CD14-positive monocyte (primary cell): ENCODE measurements at regions not wholly inside any gene's neighbourhood (a gene's known extent, or its start where the extent isn't known, plus 50 kb on each side); places are given as distances from the start of the nearest gene placed in this dataset.

ENCODE experiments used
- DNase-seq, 3 donors: peaks; one replicate each; pipeline ENCODE4 v3.0.0-alpha.2; 2011 to 2022
- H2AFZ ChIP-seq: 2 replicates; pipeline ENCODE4 v1.6.0; 2012; ENCODE audit warnings: mild to moderate bottlenecking, low read depth, low read length, inconsistent platforms; ENCODE audit not compliant: insufficient read depth, poor library complexity, severe bottlenecking
- H3K27ac ChIP-seq, 2 donors: 1 replicate in 1 of 2; 2 replicates in 1 of 2; pipeline ENCODE4 v1.5.1; 2012 to 2013; ENCODE audit warnings: low read length in 2 of 2, control low read depth in 1 of 2, inconsistent platforms in 1 of 2, low read depth in 1 of 2, mild to moderate bottlenecking in 1 of 2
- H3K27me3 ChIP-seq, 2 donors: one replicate each; pipeline versions ENCODE4 v1.6.0 to v1.6.1; 2011 to 2013; ENCODE audit warnings: low read length in 2 of 2; ENCODE audit not compliant: control insufficient read depth in 2 of 2, insufficient read depth in 2 of 2
- H3K36me3 ChIP-seq, 2 donors: replicated peaks in 1 of 2; 1 replicate in 1 of 2; 2 replicates in 1 of 2; pipeline versions ENCODE4 v1.5.1 to v1.6.1; 2012 to 2013; ENCODE audit warnings: low read length in 2 of 2, control low read depth in 1 of 2, inconsistent platforms in 1 of 2, mild to moderate bottlenecking in 1 of 2; ENCODE audit not compliant: insufficient read depth in 2 of 2, control insufficient read depth in 1 of 2
- H3K4me1 ChIP-seq, 2 donors: 1 replicate in 1 of 2; 2 replicates in 1 of 2; pipeline versions ENCODE4 v1.5.1 to v1.6.1; 2012 to 2013; ENCODE audit warnings: low read length in 2 of 2, control low read depth in 1 of 2, inconsistent platforms in 1 of 2, mild to moderate bottlenecking in 1 of 2, moderate library complexity in 1 of 2; ENCODE audit not compliant: insufficient read depth in 2 of 2, control insufficient read depth in 1 of 2
- H3K4me2 ChIP-seq: replicated peaks from 2 replicates; pipeline ENCODE3; 2012; ENCODE audit warnings: low read length, moderate library complexity, mild to moderate bottlenecking; ENCODE audit not compliant: poor library complexity, severe bottlenecking; ENCODE audit errors: extremely low read depth
- H3K4me3 ChIP-seq, 3 experiments: fragments of 200-600 bp in 1 of 3; sonication (generic) in 1 of 3; replicated peaks in 1 of 3; 1 replicate in 2 of 3; 2 replicates in 1 of 3; pipeline ENCODE4 v1.5.1; 2011 to 2013; ENCODE audit warnings: low read length in 3 of 3, mild to moderate bottlenecking in 3 of 3, control low read depth in 2 of 3, low read depth in 2 of 3, inconsistent platforms in 1 of 3, moderate library complexity in 1 of 3
- H3K79me2 ChIP-seq: 2 replicates; pipeline ENCODE4 v1.6.0; 2012; ENCODE audit warnings: mild to moderate bottlenecking, control low read depth, inconsistent platforms, low read length, moderate library complexity; ENCODE audit not compliant: insufficient read depth
- H3K9ac ChIP-seq: 2 replicates; pipeline ENCODE4 v1.6.0; 2017; ENCODE audit warnings: low read length, mild to moderate bottlenecking; ENCODE audit not compliant: insufficient read depth, poor library complexity, severe bottlenecking
- H3K9me3 ChIP-seq, 2 donors: replicated peaks in 1 of 2; 1 replicate in 1 of 2; 2 replicates in 1 of 2; pipeline versions ENCODE4 v1.5.1 to v1.6.1; 2012 to 2013; ENCODE audit warnings: low read length in 2 of 2, control low read depth in 1 of 2; ENCODE audit not compliant: control insufficient read depth in 1 of 2, insufficient read depth in 1 of 2
- H4K20me1 ChIP-seq: 2 replicates; pipeline ENCODE4 v1.6.0; 2012; ENCODE audit warnings: mild to moderate bottlenecking, low read length, control low read depth, moderate library complexity; ENCODE audit not compliant: insufficient read depth
- H3K27ac Mint-ChIP-seq, 7 donors: one replicate each; pipeline ENCODE4 v1.8.0; 2020; ENCODE audit warnings: mild to moderate bottlenecking in 7 of 7, mixed read lengths in 7 of 7, moderate library complexity in 6 of 7, inconsistent platforms in 2 of 7
- H3K27me3 Mint-ChIP-seq, 3 donors: one replicate each; pipeline ENCODE4 v1.8.0; 2021 to 2022; ENCODE audit warnings: low read depth in 3 of 3, mild to moderate bottlenecking in 3 of 3, mixed read lengths in 3 of 3, moderate library complexity in 3 of 3, inconsistent platforms in 1 of 3
- H3K36me3 Mint-ChIP-seq, 2 donors: one replicate each; pipeline ENCODE4 v1.8.0; 2020; ENCODE audit warnings: mixed read lengths in 2 of 2, inconsistent platforms in 1 of 2, mild to moderate bottlenecking in 1 of 2
- H3K4me1 Mint-ChIP-seq: one replicate; pipeline ENCODE4 v1.8.0; 2020; ENCODE audit warnings: mild to moderate bottlenecking, mixed read lengths
- H3K4me3 Mint-ChIP-seq, 2 donors: one replicate each; pipeline ENCODE4 v1.8.0; 2020; ENCODE audit warnings: mild to moderate bottlenecking in 2 of 2, mixed read lengths in 2 of 2, moderate library complexity in 1 of 2
- H3K9me3 Mint-ChIP-seq, 7 donors: one replicate each; pipeline ENCODE4 v1.8.0; 2020 to 2022; ENCODE audit warnings: mixed read lengths in 7 of 7, mild to moderate bottlenecking in 6 of 7, moderate library complexity in 6 of 7, inconsistent platforms in 2 of 7
- CTCF ChIP-seq: fragments of 200-600 bp; IDR thresholded peaks from one replicate; pipeline ENCODE4 v1.8.0; 2022; ENCODE audit warnings: antibody characterized with exemption, mild to moderate bottlenecking
- WGBS: methylation state at CpG from one replicate; pipeline ENCODE4 v1.1.5; 2013; ENCODE audit warnings: missing lambda C conversion rate; ENCODE audit not compliant: insufficient coverage; 5-methylcytosine and 5-hydroxymethylcytosine counted together
- intact Hi-C, 2 donors: fragments of 100-400 bp; cut with micrococcal nuclease; formaldehyde crosslinking; loops; one replicate each; pipeline versions ENCODE4 v1.15.0 to v1.15.1; 2023

- Histone ChIP-seq H3K4me3 (no peak overlapping the region), H3K27ac (no peak overlapping the region), H3K79me2 (no peaks in the 10 kb centered on the region), H3K36me3 (no peaks in the 10 kb centered on the region), H2AFZ (no peak overlapping the region), H3K27me3 (no peaks in the 10 kb centered on the region), H3K9me3 (no peaks in the 10 kb centered on the region), H3K4me1 (no peaks in the 10 kb centered on the region), H4K20me1 (no peaks in the 10 kb centered on the region), H3K9ac (no peak overlapping the region), H3K4me2 (no peak overlapping the region)
- H3K27ac Mint-ChIP-seq = no peak overlapping the region
- no peak overlapping the region for H3K4me3 Mint-ChIP-seq
- H3K9me3 Mint-ChIP-seq = peaks cover 0 to 16% (median 0%) of the 10 kb centered on the region in 7 donors
- DNase-seq = no peak
- H3K36me3 Mint-ChIP-seq = no peaks in the 10 kb centered on the region
- intact Hi-C loops = no loop called here
- H3K27me3 Mint-ChIP-seq = no peaks in the 10 kb centered on the region
- no peak for TF ChIP-seq CTCF
- 91% methylated on average over 9 of the region's 14 CpGs for WGBS
- H3K4me1 Mint-ChIP-seq = no peaks in the 10 kb centered on the region
These were observed 197.5 kb upstream of the CHAC2 start for GRCh38 chr2:53569957-53570727.

- H3K27me3 Mint-ChIP-seq = no peaks in the 10 kb centered on the region
- 71% methylated on average over 3 of the region's 4 CpGs for WGBS
- Histone ChIP-seq H3K27me3 (no peaks in the 10 kb centered on the region), H2AFZ (no peak overlapping the region), H3K4me1 (no peaks in the 10 kb centered on the region), H3K9me3 (no peaks in the 10 kb centered on the region), H3K79me2 (no peaks in the 10 kb centered on the region), H4K20me1 (no peaks in the 10 kb centered on the region), H3K4me3 (no peak overlapping the region), H3K4me2 (no peak overlapping the region), H3K9ac (no peak overlapping the region), H3K27ac (no peak overlapping the region), H3K36me3 (no peaks in the 10 kb centered on the region)
- H3K4me3 Mint-ChIP-seq = no peak overlapping the region
- H3K27ac Mint-ChIP-seq = no peak overlapping the region
- DNase-seq = no peak
- H3K4me1 Mint-ChIP-seq = no peaks in the 10 kb centered on the region
- intact Hi-C loops = no loop called here
- H3K36me3 Mint-ChIP-seq = no peaks in the 10 kb centered on the region
- no peak for TF ChIP-seq CTCF
- H3K9me3 Mint-ChIP-seq = peaks cover 0 to 12% (median under 1%) of the 10 kb centered on the region in 7 donors
These were observed 199.1 kb upstream of the CHAC2 start for GRCh38 chr2:53568469-53568868.
